ENCODE measurements at regions not wholly inside any gene's neighbourhood (a gene's known extent, or its start where the extent isn't known, plus 50 kb on each side); places are given as distances from the start of the nearest gene placed in this dataset.

DNA sequence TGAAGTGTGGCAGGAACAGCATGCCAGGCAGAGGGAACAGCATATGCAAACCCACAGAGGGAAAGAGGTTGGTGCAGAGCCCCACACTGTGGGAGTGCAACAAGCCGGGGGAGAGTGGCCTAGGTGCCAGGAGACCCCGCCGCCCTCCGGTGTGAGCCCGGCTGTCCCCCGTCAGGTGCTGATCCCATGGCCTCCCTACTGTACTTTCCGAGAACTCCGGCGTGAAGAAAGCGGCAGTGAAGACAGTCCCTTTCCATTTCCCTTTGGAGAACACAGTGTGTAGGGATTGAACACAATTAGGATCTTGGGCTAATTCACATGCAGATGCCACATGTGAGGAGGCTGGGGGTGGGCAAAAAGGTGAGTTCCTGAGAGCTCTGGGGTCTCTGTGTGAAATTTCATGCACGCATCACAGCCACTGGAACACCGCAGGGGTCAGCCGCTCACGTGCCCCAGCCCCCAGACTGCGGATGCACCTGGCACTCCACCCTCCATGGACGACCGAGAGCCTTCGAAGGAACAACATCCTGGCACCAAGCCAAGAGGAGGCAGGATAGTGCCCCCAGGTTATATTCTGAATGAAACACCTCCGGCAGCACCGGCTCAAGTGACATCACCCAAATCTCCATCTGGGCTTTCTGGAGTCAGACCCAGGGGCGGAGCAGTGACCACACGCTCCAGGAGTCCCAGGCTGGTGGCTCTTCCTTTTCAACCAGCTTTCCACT is 82.1 kb upstream of the PPP2R2D start:
- Histone ChIP-seq H3K4me2 (no peak overlapping the region), H3K4me3 (IDR thresholded peaks at IDR 0.05; ENCODE audit: insufficient read depth, low read depth, low read length) (no peak overlapping the region), H3K27me3 (ENCODE audit: insufficient read depth, low read depth) (peaks cover 12% of the 10 kb centered on the region; the same call in 1 of the 2 replicates), H4K20me1 (ENCODE audit: insufficient read depth) (no peaks in the 10 kb centered on the region), H3K27ac (no peak overlapping the region), H3K4me1 (ENCODE audit: low read depth, poor library complexity, severe bottlenecking) (no peaks in the 10 kb centered on the region), H3K36me3 (ENCODE audit: insufficient read depth) (no peaks in the 10 kb centered on the region), H3K9ac (no peak overlapping the region), H3K79me2 (ENCODE audit: insufficient read depth, low read depth) (no peaks in the 10 kb centered on the region), H2AFZ (ENCODE audit: low read depth) (no peak overlapping the region)
- TF ChIP-seq, protein P1, sequence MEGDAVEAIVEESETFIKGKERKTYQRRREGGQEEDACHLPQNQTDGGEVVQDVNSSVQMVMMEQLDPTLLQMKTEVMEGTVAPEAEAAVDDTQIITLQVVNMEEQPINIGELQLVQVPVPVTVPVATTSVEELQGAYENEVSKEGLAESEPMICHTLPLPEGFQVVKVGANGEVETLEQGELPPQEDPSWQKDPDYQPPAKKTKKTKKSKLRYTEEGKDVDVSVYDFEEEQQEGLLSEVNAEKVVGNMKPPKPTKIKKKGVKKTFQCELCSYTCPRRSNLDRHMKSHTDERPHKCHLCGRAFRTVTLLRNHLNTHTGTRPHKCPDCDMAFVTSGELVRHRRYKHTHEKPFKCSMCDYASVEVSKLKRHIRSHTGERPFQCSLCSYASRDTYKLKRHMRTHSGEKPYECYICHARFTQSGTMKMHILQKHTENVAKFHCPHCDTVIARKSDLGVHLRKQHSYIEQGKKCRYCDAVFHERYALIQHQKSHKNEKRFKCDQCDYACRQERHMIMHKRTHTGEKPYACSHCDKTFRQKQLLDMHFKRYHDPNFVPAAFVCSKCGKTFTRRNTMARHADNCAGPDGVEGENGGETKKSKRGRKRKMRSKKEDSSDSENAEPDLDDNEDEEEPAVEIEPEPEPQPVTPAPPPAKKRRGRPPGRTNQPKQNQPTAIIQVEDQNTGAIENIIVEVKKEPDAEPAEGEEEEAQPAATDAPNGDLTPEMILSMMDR (conservative IDR thresholded peaks at IDR 0.05; ENCODE audit: low read depth, low read length) = no peak

DNA sequence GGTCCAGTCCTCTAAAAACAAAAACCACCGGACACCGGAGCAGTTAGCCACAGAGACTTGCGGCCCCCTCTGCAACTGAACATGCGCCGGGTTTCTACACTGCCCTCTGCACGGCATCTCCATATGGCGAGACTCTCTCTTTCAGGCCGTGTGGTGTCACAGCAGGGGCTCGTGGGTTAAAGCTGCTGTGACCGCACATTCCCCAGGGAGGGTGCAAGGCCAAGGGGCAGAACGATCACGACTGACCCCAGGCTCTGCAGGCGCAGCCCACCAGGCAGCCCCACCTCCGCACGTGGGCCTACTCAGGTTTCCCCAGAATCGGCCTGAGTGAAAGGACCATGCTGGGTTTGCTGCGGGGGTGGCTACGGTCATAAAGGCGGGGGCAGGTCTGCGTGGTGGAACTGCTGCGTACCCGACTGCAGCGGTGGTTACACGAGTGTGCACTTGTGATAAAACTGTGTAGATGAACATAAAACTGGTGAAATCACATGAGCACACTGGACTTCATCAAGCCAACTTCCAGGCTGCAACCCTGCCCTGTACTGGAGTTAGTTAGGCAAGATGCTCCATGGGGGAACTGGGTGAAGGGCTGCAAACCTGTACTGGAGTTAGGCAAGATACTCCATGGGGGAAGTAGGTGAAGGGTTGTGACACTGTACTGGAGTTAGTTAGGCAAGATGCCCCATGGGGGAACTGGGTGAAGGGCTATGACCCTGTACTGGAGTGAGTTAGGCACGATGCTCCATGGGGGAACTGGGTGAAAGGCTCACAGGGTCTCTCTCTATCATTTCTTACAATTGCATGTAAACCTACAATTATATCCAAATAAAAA is 81.4 kb upstream of the PPP2R2D start:
- H3K4me3 ChIP-seq (IDR thresholded peaks at IDR 0.05; ENCODE audit: insufficient read depth, low read depth, low read length) = no peak overlapping the region
- no peak overlapping the region for H3K9ac ChIP-seq
- no peak overlapping the region for H3K4me2 ChIP-seq
- no peak overlapping the region for H2AFZ ChIP-seq (ENCODE audit: low read depth)
- no peaks in the 10 kb centered on the region for H3K36me3 ChIP-seq (ENCODE audit: insufficient read depth)
- no peaks in the 10 kb centered on the region for H3K79me2 ChIP-seq (ENCODE audit: insufficient read depth, low read depth)
- no peak overlapping the region for H3K27ac ChIP-seq
- H4K20me1 ChIP-seq (ENCODE audit: insufficient read depth) = no peaks in the 10 kb centered on the region
- no peaks in the 10 kb centered on the region for H3K4me1 ChIP-seq (ENCODE audit: low read depth, poor library complexity, severe bottlenecking)
- TF ChIP-seq, protein P1 (conservative IDR thresholded peaks at IDR 0.05; ENCODE audit: low read depth, low read length) = no peak
- peaks cover 9% of the 10 kb centered on the region; the same call in 1 of the 2 replicates for H3K27me3 ChIP-seq (ENCODE audit: insufficient read depth, low read depth)

DNA sequence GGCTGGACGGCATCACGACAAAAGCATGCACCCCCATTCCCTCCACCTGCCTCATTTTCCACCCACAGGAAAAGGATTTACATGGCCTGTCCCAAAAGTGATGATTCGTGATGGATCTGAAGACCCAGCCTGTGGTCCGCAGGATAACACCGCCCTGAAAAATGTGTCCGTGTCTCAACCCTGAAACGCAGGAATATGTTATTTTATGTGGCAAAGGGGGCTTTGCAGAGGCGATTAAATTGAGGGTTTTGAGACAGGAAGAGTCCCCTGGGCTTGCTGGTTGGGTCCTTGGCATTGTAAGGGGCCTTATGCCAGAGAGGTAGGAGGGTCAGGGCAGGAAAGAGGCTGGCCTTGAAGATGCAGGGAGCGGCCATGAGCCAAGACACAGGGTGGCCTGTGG is 80.2 kb upstream of the PPP2R2D start:
- H3K79me2 ChIP-seq (ENCODE audit: insufficient read depth, low read depth) = no peaks in the 10 kb centered on the region
- H3K4me2 ChIP-seq = no peak overlapping the region
- no peak overlapping the region for H2AFZ ChIP-seq (ENCODE audit: low read depth)
- TF ChIP-seq, protein P1 (conservative IDR thresholded peaks at IDR 0.05; ENCODE audit: low read depth, low read length) = no peak
- no peak overlapping the region for H3K27ac ChIP-seq
- H3K9ac ChIP-seq = no peak overlapping the region
- H3K4me1 ChIP-seq (ENCODE audit: low read depth, poor library complexity, severe bottlenecking) = no peaks in the 10 kb centered on the region
- H3K27me3 ChIP-seq (ENCODE audit: insufficient read depth, low read depth) = peaks cover 7% of the 10 kb centered on the region; the same call in 1 of the 2 replicates
- no peaks in the 10 kb centered on the region for H3K36me3 ChIP-seq (ENCODE audit: insufficient read depth)
- no peaks in the 10 kb centered on the region for H4K20me1 ChIP-seq (ENCODE audit: insufficient read depth)
- H3K4me3 ChIP-seq (IDR thresholded peaks at IDR 0.05; ENCODE audit: insufficient read depth, low read depth, low read length) = no peak overlapping the region

DNA sequence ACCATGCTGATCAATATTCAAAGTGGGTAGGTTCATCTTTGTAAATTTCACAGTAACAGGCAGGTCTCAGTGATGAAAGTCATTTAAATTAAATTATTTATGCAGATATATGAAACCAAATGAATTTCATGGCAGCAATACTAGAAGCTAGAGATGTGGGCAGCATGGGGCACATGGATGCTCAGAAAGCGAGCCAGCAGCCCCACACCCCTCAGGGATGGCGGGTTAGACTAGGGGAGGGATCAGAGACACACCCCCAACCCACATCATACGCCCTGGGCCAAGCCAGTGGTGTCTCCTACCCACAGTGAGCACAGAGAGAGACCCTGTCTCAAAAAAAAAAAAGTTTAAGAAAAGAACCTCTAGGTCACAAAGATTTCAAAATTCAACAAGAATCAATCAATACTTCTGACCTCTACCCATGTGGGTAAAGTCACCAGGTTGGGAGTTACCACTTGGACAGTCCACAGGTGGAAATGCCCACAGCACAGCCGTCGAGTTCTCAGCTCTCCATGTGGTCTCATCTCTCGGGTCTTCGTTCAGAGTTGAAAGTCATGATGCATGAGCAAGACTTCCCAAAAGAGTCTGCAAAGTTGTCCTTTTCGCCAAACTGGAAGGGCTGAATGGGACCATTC is 79.3 kb upstream of the PPP2R2D start:
- Histone ChIP-seq H3K4me1 (ENCODE audit: low read depth, poor library complexity, severe bottlenecking) (no peaks in the 10 kb centered on the region), H3K4me2 (no peak overlapping the region), H3K36me3 (ENCODE audit: insufficient read depth) (no peaks in the 10 kb centered on the region), H3K79me2 (ENCODE audit: insufficient read depth, low read depth) (no peaks in the 10 kb centered on the region), H2AFZ (ENCODE audit: low read depth) (no peak overlapping the region), H3K27ac (no peak overlapping the region), H3K27me3 (ENCODE audit: insufficient read depth, low read depth) (peaks cover 7% of the 10 kb centered on the region; the same call in 1 of the 2 replicates), H3K4me3 (IDR thresholded peaks at IDR 0.05; ENCODE audit: insufficient read depth, low read depth, low read length) (no peak overlapping the region), H4K20me1 (ENCODE audit: insufficient read depth) (no peaks in the 10 kb centered on the region), H3K9ac (no peak overlapping the region)
- TF ChIP-seq, protein P1 (conservative IDR thresholded peaks at IDR 0.05; ENCODE audit: low read depth, low read length) = no peak
